ENCODE measurements at regions not wholly inside any gene's neighbourhood (a gene's known extent, or its start where the extent isn't known, plus 50 kb on each side); places are given as distances from the start of the nearest gene placed in this dataset.
A peak's percentile ranks its signal among the peaks of the same experiment; 100 is the strongest.

- Histone ChIP-seq H3K4me1 (ENCODE audit: control insufficient read depth in 5 of 5, insufficient read depth in 5 of 5, low read length in 5 of 5) (peaks cover 0 to 32% (median 19%) of the 10 kb centered on the region in 5 donors), H3K36me3 (ENCODE audit: control insufficient read depth in 5 of 5, insufficient read depth in 5 of 5, low read length in 5 of 5) (no peaks in the 10 kb centered on the region), H3K27ac (ENCODE audit: low read depth, low read length) (no peak overlapping the region), H3K9me3 (ENCODE audit: control insufficient read depth in 5 of 5, low read length in 5 of 5) (no peaks in the 10 kb centered on the region), H3K27me3 (ENCODE audit: control insufficient read depth in 5 of 5, insufficient read depth in 4 of 5, low read length in 5 of 5) (no peaks in the 10 kb centered on the region), H3K4me3 (ENCODE audit: low read depth in 1 of 5, low read length in 5 of 5) (no peak overlapping the region), H3K9ac (ENCODE audit: low read length in 5 of 5) (no peak overlapping the region)
Observed at GRCh38 chr5:54676481-54677340, 159.2 kb downstream of the SNX18 start.

- Histone ChIP-seq H3K4me1 (ENCODE audit: control insufficient read depth in 5 of 5, insufficient read depth in 5 of 5, low read length in 5 of 5) (peaks cover 0 to 45% (median 36%) of the 10 kb centered on the region in 5 donors), H3K9ac (ENCODE audit: low read length in 5 of 5) (no peak overlapping the region), H3K36me3 (ENCODE audit: control insufficient read depth in 5 of 5, insufficient read depth in 5 of 5, low read length in 5 of 5) (no peaks in the 10 kb centered on the region), H3K27me3 (ENCODE audit: control insufficient read depth in 5 of 5, insufficient read depth in 4 of 5, low read length in 5 of 5) (no peaks in the 10 kb centered on the region), H3K9me3 (ENCODE audit: control insufficient read depth in 5 of 5, low read length in 5 of 5) (no peaks in the 10 kb centered on the region), H3K4me3 (ENCODE audit: low read depth in 1 of 5, low read length in 5 of 5) (no peak overlapping the region), H3K27ac (ENCODE audit: low read depth, low read length) (no peak overlapping the region)
Observed at GRCh38 chr5:54673523-54674225, 156.1 kb downstream of the SNX18 start.

- no peak overlapping the region for H3K4me3 ChIP-seq (ENCODE audit: low read depth in 1 of 5, low read length in 5 of 5)
- no peaks in the 10 kb centered on the region for H3K27me3 ChIP-seq (ENCODE audit: control insufficient read depth in 5 of 5, insufficient read depth in 4 of 5, low read length in 5 of 5)
- H3K9me3 ChIP-seq (ENCODE audit: control insufficient read depth in 5 of 5, low read length in 5 of 5) = peaks cover 0 to 3% (median 0%) of the 10 kb centered on the region in 5 donors
- H3K27ac ChIP-seq (ENCODE audit: low read depth, low read length) = no peak overlapping the region
- H3K36me3 ChIP-seq (ENCODE audit: control insufficient read depth in 5 of 5, insufficient read depth in 5 of 5, low read length in 5 of 5) = no peaks in the 10 kb centered on the region
- peaks cover 0 to 45% (median 33%) of the 10 kb centered on the region in 5 donors for H3K4me1 ChIP-seq (ENCODE audit: control insufficient read depth in 5 of 5, insufficient read depth in 5 of 5, low read length in 5 of 5)
- no peak overlapping the region for H3K9ac ChIP-seq (ENCODE audit: low read length in 5 of 5)
Observed at GRCh38 chr5:54672871-54673270, 155.3 kb downstream of the SNX18 start.

DNA sequence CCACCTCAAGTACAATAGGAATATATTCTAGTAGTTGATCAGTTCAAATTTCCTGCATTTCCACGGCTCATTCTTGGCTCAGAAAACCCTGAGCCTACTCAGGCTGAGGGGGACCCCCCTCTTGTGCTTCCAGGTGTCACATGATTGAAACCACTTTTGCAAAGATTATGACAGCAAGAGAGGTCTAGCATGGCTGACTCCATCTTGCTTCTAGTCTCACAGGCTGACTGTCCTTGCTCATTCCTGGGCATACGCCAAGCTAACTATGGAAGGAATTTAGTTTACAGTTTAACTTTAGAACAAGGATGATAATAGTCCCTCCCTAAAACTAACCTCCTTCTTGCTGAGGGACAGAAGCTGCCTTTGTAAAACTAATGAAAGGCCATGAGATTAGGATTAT lies 154.1 kb downstream of the SNX18 start:
- Histone ChIP-seq H3K27me3 (ENCODE audit: control insufficient read depth in 5 of 5, insufficient read depth in 4 of 5, low read length in 5 of 5) (no peaks in the 10 kb centered on the region), H3K4me3 (ENCODE audit: low read depth in 1 of 5, low read length in 5 of 5) (no peak overlapping the region), H3K9me3 (ENCODE audit: control insufficient read depth in 5 of 5, low read length in 5 of 5) (peaks cover 0 to 4% (median 0%) of the 10 kb centered on the region in 5 donors), H3K27ac (ENCODE audit: low read depth, low read length) (peak overlapping the region; percentile 54), H3K9ac (ENCODE audit: low read length in 5 of 5) (no peak overlapping the region), H3K36me3 (ENCODE audit: control insufficient read depth in 5 of 5, insufficient read depth in 5 of 5, low read length in 5 of 5) (no peaks in the 10 kb centered on the region), H3K4me1 (ENCODE audit: control insufficient read depth in 5 of 5, insufficient read depth in 5 of 5, low read length in 5 of 5) (peaks cover 0 to 42% (median 33%) of the 10 kb centered on the region in 5 donors)

- peak overlapping the region; percentile 54 for H3K27ac ChIP-seq (ENCODE audit: low read depth, low read length)
- H3K4me1 ChIP-seq (ENCODE audit: control insufficient read depth in 5 of 5, insufficient read depth in 5 of 5, low read length in 5 of 5) = peaks cover 0 to 42% (median 33%) of the 10 kb centered on the region in 5 donors
- no peak overlapping the region for H3K4me3 ChIP-seq (ENCODE audit: low read depth in 1 of 5, low read length in 5 of 5)
Observed at GRCh38 chr5:54671111-54671531, 153.6 kb downstream of the SNX18 start.

GRCh38 chr5:54670281-54670680 lies 152.7 kb downstream of the SNX18 start:
- Histone ChIP-seq H3K9ac (ENCODE audit: low read length in 5 of 5) (no peak overlapping the region), H3K9me3 (ENCODE audit: control insufficient read depth in 5 of 5, low read length in 5 of 5) (peaks cover 0 to 4% (median 0%) of the 10 kb centered on the region in 5 donors), H3K27ac (ENCODE audit: low read depth, low read length) (peak overlapping the region; percentile 54), H3K36me3 (ENCODE audit: control insufficient read depth in 5 of 5, insufficient read depth in 5 of 5, low read length in 5 of 5) (no peaks in the 10 kb centered on the region), H3K27me3 (ENCODE audit: control insufficient read depth in 5 of 5, insufficient read depth in 4 of 5, low read length in 5 of 5) (no peaks in the 10 kb centered on the region), H3K4me3 (ENCODE audit: low read depth in 1 of 5, low read length in 5 of 5) (no peak overlapping the region), H3K4me1 (ENCODE audit: control insufficient read depth in 5 of 5, insufficient read depth in 5 of 5, low read length in 5 of 5) (peaks cover 0 to 42% (median 33%) of the 10 kb centered on the region in 5 donors)

More at GRCh38 chr5:54671111-54671531, 153.6 kb downstream of the SNX18 start:
- peaks cover 0 to 4% (median 0%) of the 10 kb centered on the region in 5 donors for H3K9me3 ChIP-seq (ENCODE audit: control insufficient read depth in 5 of 5, low read length in 5 of 5)
- no peaks in the 10 kb centered on the region for H3K36me3 ChIP-seq (ENCODE audit: control insufficient read depth in 5 of 5, insufficient read depth in 5 of 5, low read length in 5 of 5)
- no peak overlapping the region for H3K9ac ChIP-seq (ENCODE audit: low read length in 5 of 5)
- no peaks in the 10 kb centered on the region for H3K27me3 ChIP-seq (ENCODE audit: control insufficient read depth in 5 of 5, insufficient read depth in 4 of 5, low read length in 5 of 5)

GRCh38 chr5:54669845-54670244 lies 152.3 kb downstream of the SNX18 start:
- no peaks in the 10 kb centered on the region for H3K36me3 ChIP-seq (ENCODE audit: control insufficient read depth in 5 of 5, insufficient read depth in 5 of 5, low read length in 5 of 5)
- H3K4me1 ChIP-seq (ENCODE audit: control insufficient read depth in 5 of 5, insufficient read depth in 5 of 5, low read length in 5 of 5) = peaks cover 0 to 42% (median 33%) of the 10 kb centered on the region in 5 donors
- no peak overlapping the region for H3K4me3 ChIP-seq (ENCODE audit: low read depth in 1 of 5, low read length in 5 of 5)
- peak overlapping the region; percentile 52 for H3K27ac ChIP-seq (ENCODE audit: low read depth, low read length)
- H3K27me3 ChIP-seq (ENCODE audit: control insufficient read depth in 5 of 5, insufficient read depth in 4 of 5, low read length in 5 of 5) = no peaks in the 10 kb centered on the region
- peaks cover 0 to 4% (median 0%) of the 10 kb centered on the region in 5 donors for H3K9me3 ChIP-seq (ENCODE audit: control insufficient read depth in 5 of 5, low read length in 5 of 5)
- no peak overlapping the region for H3K9ac ChIP-seq (ENCODE audit: low read length in 5 of 5)

DNA sequence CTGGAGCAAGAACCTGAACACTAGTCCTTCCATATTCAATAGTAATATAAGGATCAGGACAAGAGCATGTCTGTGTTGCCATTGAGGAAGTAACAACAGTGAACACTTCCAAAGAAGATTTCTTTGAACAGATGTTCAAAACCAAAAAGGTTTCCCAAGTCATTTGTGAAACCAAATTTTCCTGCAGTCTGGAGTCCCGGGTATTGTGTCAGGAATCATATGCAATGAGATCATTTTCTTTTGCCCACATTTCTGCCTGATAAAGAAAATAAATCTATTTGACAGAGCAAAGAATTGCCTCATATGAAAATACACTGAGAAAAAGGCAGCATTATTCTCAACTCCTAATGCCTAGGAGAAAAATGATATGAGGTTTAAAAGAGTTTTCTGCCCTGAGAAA lies 151.7 kb downstream of the SNX18 start:
- H3K9ac ChIP-seq (ENCODE audit: low read length in 5 of 5) = no peak overlapping the region
- peaks cover 0 to 45% (median 36%) of the 10 kb centered on the region in 5 donors for H3K4me1 ChIP-seq (ENCODE audit: control insufficient read depth in 5 of 5, insufficient read depth in 5 of 5, low read length in 5 of 5)
- peak overlapping the region; percentile 52 for H3K27ac ChIP-seq (ENCODE audit: low read depth, low read length)

DNA sequence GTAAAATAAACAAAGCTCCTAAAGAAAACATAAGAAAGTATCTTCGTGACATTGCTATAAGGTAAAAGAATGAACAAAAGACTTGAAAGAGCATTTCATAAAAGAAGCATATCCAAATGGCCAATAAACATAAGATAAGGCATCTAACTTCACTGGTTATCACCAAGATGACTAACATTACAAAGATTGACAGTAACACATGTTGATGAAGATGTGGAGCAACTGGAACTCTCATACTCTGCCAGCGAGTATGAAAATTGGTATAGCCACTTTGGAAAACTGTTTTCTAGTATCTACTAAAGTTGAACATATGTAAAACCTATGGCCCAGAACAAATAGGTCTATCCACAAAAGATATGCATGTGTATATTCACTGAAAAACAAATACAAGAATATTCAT lies 150.5 kb downstream of the SNX18 start:
- H3K9me3 ChIP-seq (ENCODE audit: control insufficient read depth in 5 of 5, low read length in 5 of 5) = peaks cover 0 to 4% (median 0%) of the 10 kb centered on the region in 5 donors
- H3K9ac ChIP-seq (ENCODE audit: low read length in 5 of 5) = no peak overlapping the region
- H3K4me1 ChIP-seq (ENCODE audit: control insufficient read depth in 5 of 5, insufficient read depth in 5 of 5, low read length in 5 of 5) = peaks cover 0 to 46% (median 40%) of the 10 kb centered on the region in 5 donors
- H3K27me3 ChIP-seq (ENCODE audit: control insufficient read depth in 5 of 5, insufficient read depth in 4 of 5, low read length in 5 of 5) = no peaks in the 10 kb centered on the region
- no peak overlapping the region for H3K4me3 ChIP-seq (ENCODE audit: low read depth in 1 of 5, low read length in 5 of 5)
- H3K36me3 ChIP-seq (ENCODE audit: control insufficient read depth in 5 of 5, insufficient read depth in 5 of 5, low read length in 5 of 5) = no peaks in the 10 kb centered on the region
- no peak overlapping the region for H3K27ac ChIP-seq (ENCODE audit: low read depth, low read length)

More for the DNA sequence above, 151.7 kb downstream of the SNX18 start:
- Histone ChIP-seq H3K4me3 (ENCODE audit: low read depth in 1 of 5, low read length in 5 of 5) (no peak overlapping the region), H3K9me3 (ENCODE audit: control insufficient read depth in 5 of 5, low read length in 5 of 5) (peaks cover 0 to 4% (median 0%) of the 10 kb centered on the region in 5 donors), H3K36me3 (ENCODE audit: control insufficient read depth in 5 of 5, insufficient read depth in 5 of 5, low read length in 5 of 5) (no peaks in the 10 kb centered on the region), H3K27me3 (ENCODE audit: control insufficient read depth in 5 of 5, insufficient read depth in 4 of 5, low read length in 5 of 5) (no peaks in the 10 kb centered on the region)

GRCh38 chr5:54667136-54667535 lies 149.6 kb downstream of the SNX18 start:
- no peak overlapping the region for H3K27ac ChIP-seq (ENCODE audit: low read depth, low read length)
- peaks cover 0 to 43% (median 35%) of the 10 kb centered on the region in 5 donors for H3K4me1 ChIP-seq (ENCODE audit: control insufficient read depth in 5 of 5, insufficient read depth in 5 of 5, low read length in 5 of 5)
- no peak overlapping the region for H3K4me3 ChIP-seq (ENCODE audit: low read depth in 1 of 5, low read length in 5 of 5)

More at GRCh38 chr5:54667136-54667535, 149.6 kb downstream of the SNX18 start:
- H3K9me3 ChIP-seq (ENCODE audit: control insufficient read depth in 5 of 5, low read length in 5 of 5) = peaks cover 0 to 4% (median 0%) of the 10 kb centered on the region in 5 donors
- no peaks in the 10 kb centered on the region for H3K27me3 ChIP-seq (ENCODE audit: control insufficient read depth in 5 of 5, insufficient read depth in 4 of 5, low read length in 5 of 5)
- H3K9ac ChIP-seq (ENCODE audit: low read length in 5 of 5) = no peak overlapping the region
- no peaks in the 10 kb centered on the region for H3K36me3 ChIP-seq (ENCODE audit: control insufficient read depth in 5 of 5, insufficient read depth in 5 of 5, low read length in 5 of 5)
